SK-N-SH (cell line): ENCODE measurements at regions not wholly inside any gene's neighbourhood (a gene's known extent, or its start where the extent isn't known, plus 50 kb on each side); places are given as distances from the start of the nearest gene placed in this dataset.

ENCODE experiments used
- CTCF ChIA-PET: fragments of 300-600, 350-600 bp; formaldehyde crosslinking; extraction: SDS; loops from one replicate; lab custom pipeline; 2021; lab: Yijun Ruan, JAX
- POLR2A ChIA-PET: fragments of 350-600 bp; sonication (Branson Sonifier 250); formaldehyde crosslinking; extraction: SDS; loops from one replicate; lab custom pipeline; 2020; ENCODE audit warnings: antibody characterized with exemption, inconsistent platforms; lab: Yijun Ruan, JAX
- DNase-seq: peaks from one replicate; pipeline ENCODE4 v3.0.0; 2012
- H2AFZ ChIP-seq: fragments of 200-600 bp; sonication (generic); 2 replicates; pipeline ENCODE4 v1.8.1; 2016; ENCODE audit warnings: antibody characterized with exemption, mild to moderate bottlenecking, low read depth
- H3F3A ChIP-seq: fragments of 200-600 bp; sonication (generic); replicated peaks from 2 replicates; pipeline ENCODE3; 2016; ENCODE audit warnings: antibody characterized with exemption, mild to moderate bottlenecking; ENCODE audit not compliant: insufficient read depth
- H3K27ac ChIP-seq, 2 experiments: fragments of 200-500 bp in 1 of 2; fragments of 200-600 bp in 1 of 2; sonication (Bioruptor generic) in 1 of 2; sonication (generic), shearing (Covaris generic) in 1 of 2; 2 replicates each; pipeline versions ENCODE4 v1.5.1 to v1.6.1; 2014 to 2016; ENCODE audit warnings: low read depth in 2 of 2, inconsistent platforms in 1 of 2, low read length in 1 of 2, mild to moderate bottlenecking in 1 of 2, mixed read lengths in 1 of 2
- H3K27me3 ChIP-seq: fragments of 200-600 bp; sonication (generic), shearing (Covaris generic); 2 replicates; pipeline ENCODE4 v1.6.1; 2016; ENCODE audit warnings: mixed run types; ENCODE audit not compliant: insufficient read depth
- H3K36me3 ChIP-seq, 2 experiments: fragments of 200-500 bp in 1 of 2; fragments of 200-600 bp in 1 of 2; sonication (Bioruptor generic) in 1 of 2; sonication (generic) in 1 of 2; replicated peaks in 1 of 2; 2 replicates each; pipeline versions ENCODE3 to v1.5.1; 2014 to 2016; ENCODE audit warnings: low read length in 1 of 2, mild to moderate bottlenecking in 1 of 2; ENCODE audit not compliant: insufficient read depth in 2 of 2, control insufficient read depth in 1 of 2
- H3K4me1 ChIP-seq, 2 experiments: fragments of 200-500 bp in 1 of 2; fragments of 200-600 bp in 1 of 2; sonication (Bioruptor generic) in 1 of 2; sonication (generic), shearing (Covaris generic) in 1 of 2; 2 replicates each; pipeline versions ENCODE4 v1.5.1 to v1.6.1; 2014 to 2016; ENCODE audit warnings: low read depth in 1 of 2, low read length in 1 of 2, mixed run types in 1 of 2; ENCODE audit not compliant: insufficient read depth in 2 of 2, control insufficient read depth in 1 of 2
- H3K4me2 ChIP-seq: fragments of 200-600 bp; sonication (generic), shearing (Covaris generic); 2 replicates; pipeline ENCODE4 v1.6.1; 2017; ENCODE audit warnings: mixed run types
- H3K4me3 ChIP-seq, 2 experiments: fragments of 200-500 bp in 1 of 2; fragments of 200-600 bp in 1 of 2; sonication (Bioruptor generic) in 1 of 2; sonication (generic), shearing (Covaris generic) in 1 of 2; 2 replicates each; pipeline versions ENCODE4 v1.5.1 to v1.8.1; 2014 to 2016; ENCODE audit warnings: low read depth in 2 of 2, inconsistent platforms in 1 of 2, low read length in 1 of 2, mild to moderate bottlenecking in 1 of 2, mixed read lengths in 1 of 2, moderate library complexity in 1 of 2
- H3K79me2 ChIP-seq: fragments of 200-600 bp; sonication (generic); 2 replicates; pipeline ENCODE4 v1.8.1; 2017; ENCODE audit warnings: mild to moderate bottlenecking; ENCODE audit not compliant: insufficient read depth
- H3K9ac ChIP-seq: fragments of 200-600 bp; sonication (generic); 2 replicates; pipeline ENCODE4 v1.6.1; 2017; ENCODE audit warnings: mixed run types
- H3K9me2 ChIP-seq: fragments of 200-600 bp; sonication (generic); 2 replicates; pipeline ENCODE4 v1.6.1; 2017; ENCODE audit warnings: mixed run types
- H3K9me3 ChIP-seq: fragments of 200-600 bp; sonication (generic); 2 replicates; pipeline ENCODE4 v1.6.1; 2017; ENCODE audit warnings: mixed run types, mild to moderate bottlenecking, moderate library complexity
- H4K20me1 ChIP-seq: fragments of 200-600 bp; sonication (generic); 2 replicates; pipeline ENCODE4 v1.6.1; 2017; ENCODE audit warnings: mild to moderate bottlenecking, mixed run types; ENCODE audit not compliant: insufficient read depth
- CHD2 ChIP-seq: fragments of 150-350 bp; IDR thresholded peaks from 2 replicates; pipeline ENCODE4 v1.6.1; 2018; ENCODE audit warnings: low read length; ENCODE audit not compliant: partially characterized antibody
- ELF1 ChIP-seq: IDR thresholded peaks from 2 replicates; pipeline ENCODE4 v1.4.0; 2012
- EP300 ChIP-seq, 2 experiments: IDR thresholded peaks; 2 replicates each; pipeline versions ENCODE4 v1.4.0 to v1.6.1; 2012; ENCODE audit warnings: borderline replicate concordance in 1 of 2, low read depth in 1 of 2, low read length in 1 of 2
- FOSL2 ChIP-seq: IDR thresholded peaks from 2 replicates; pipeline ENCODE4 v1.4.0; 2012; ENCODE audit warnings: low read depth, mild to moderate bottlenecking, moderate library complexity, borderline replicate concordance
- GABPA ChIP-seq: IDR thresholded peaks from 2 replicates; pipeline ENCODE4 v1.4.0; 2012; ENCODE audit warnings: low read depth, mild to moderate bottlenecking
- GATA2 ChIP-seq: sonication (generic); formaldehyde crosslinking; IDR thresholded peaks from 2 replicates; pipeline ENCODE4 v1.5.0; 2020; ENCODE audit warnings: mild to moderate bottlenecking, missing genetic modification reagents
- MEF2A ChIP-seq: IDR thresholded peaks from 2 replicates; pipeline ENCODE4 v1.4.0; 2012; ENCODE audit warnings: low read depth, borderline replicate concordance
- MXI1 ChIP-seq: IDR thresholded peaks from 2 replicates; pipeline ENCODE4 v1.6.1; 2012; ENCODE audit warnings: mild to moderate bottlenecking, low read depth, low read length, improper control_type of control experiment
- NFIC ChIP-seq: IDR thresholded peaks from 2 replicates; pipeline ENCODE4 v1.4.0; 2012; ENCODE audit warnings: borderline replicate concordance
- NRF1 ChIP-seq: IDR thresholded peaks from 2 replicates; pipeline ENCODE4 v1.6.1; 2012; ENCODE audit warnings: low read depth, mild to moderate bottlenecking, low read length
- POLR2AphosphoS5 ChIP-seq: IDR thresholded peaks from 2 replicates; pipeline ENCODE4 v1.6.1; 2012; ENCODE audit warnings: low read depth, low read length
- RFX5 ChIP-seq: IDR thresholded peaks from 2 replicates; pipeline ENCODE4 v1.6.1; 2012; ENCODE audit warnings: mild to moderate bottlenecking, improper control_type of control experiment, low read length
- RXRA ChIP-seq: IDR thresholded peaks from 2 replicates; pipeline ENCODE4 v1.4.0; 2012; ENCODE audit warnings: low read depth, mild to moderate bottlenecking, borderline replicate concordance
- SIN3A ChIP-seq: IDR thresholded peaks from 2 replicates; pipeline ENCODE4 v1.6.1; 2012; ENCODE audit warnings: low read depth, mild to moderate bottlenecking, low read length, moderate library complexity, borderline replicate concordance
- TCF12 ChIP-seq: IDR thresholded peaks from 2 replicates; pipeline ENCODE4 v1.4.0; 2012
- YY1 ChIP-seq: IDR thresholded peaks from 2 replicates; pipeline ENCODE4 v1.4.0; 2012; ENCODE audit warnings: low read depth, mild to moderate bottlenecking
- WGBS: methylation state at CpG from one replicate; pipeline ENCODE4 v1.1.6; 2017; ENCODE audit warnings: low lambda C conversion rate; 5-methylcytosine and 5-hydroxymethylcytosine counted together
- TF ChIP-seq, protein P1 (sequence below): fragments of 150-350 bp; IDR thresholded peaks from 2 replicates; pipeline ENCODE4 v1.6.1; 2016; ENCODE audit warnings: mild to moderate bottlenecking, low read depth, low read length
- TF ChIP-seq, protein P2 (sequence below): IDR thresholded peaks from 2 replicates; pipeline ENCODE4 v1.4.0; 2012; ENCODE audit warnings: low read depth, borderline replicate concordance
- TF ChIP-seq, protein P3 (sequence below): IDR thresholded peaks from 2 replicates; pipeline ENCODE4 v1.4.0; 2012; ENCODE audit warnings: low read depth
- TF ChIP-seq, protein P4 (sequence below): IDR thresholded peaks from 2 replicates; pipeline ENCODE4 v1.6.1; 2012; ENCODE audit warnings: mild to moderate bottlenecking, low read depth, low read length, moderate library complexity

DNA sequence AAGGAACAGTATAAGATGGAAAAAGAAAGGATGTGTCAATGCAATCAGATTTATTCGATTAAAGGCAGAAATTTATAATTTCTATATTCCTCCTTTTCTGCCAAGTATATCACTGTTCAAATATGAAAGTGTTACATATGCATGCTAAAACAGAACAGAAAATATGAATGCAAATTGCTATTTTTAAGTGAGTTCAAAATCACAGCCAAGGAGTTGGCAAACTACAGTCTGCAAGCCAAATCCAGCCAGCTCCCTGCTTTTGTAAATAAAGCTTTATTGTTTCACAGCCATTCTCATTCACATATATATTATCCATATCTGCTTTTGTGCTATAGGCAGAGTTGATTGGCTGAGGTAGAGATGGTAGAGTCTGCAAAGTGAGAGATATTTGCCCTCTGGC, 747.2 kb downstream of the ANKRD7 start:
- Histone ChIP-seq H3K9ac (no peak overlapping the region), H3K9me3 (no peaks in the 10 kb centered on the region), H3K4me1 (no peaks in the 10 kb centered on the region), H3K36me3 (no peaks in the 10 kb centered on the region), H2AFZ (no peak overlapping the region), H3K27ac (no peak overlapping the region), H3K9me2 (no peaks in the 10 kb centered on the region), H3K4me2 (no peak overlapping the region), H3K4me3 (no peak overlapping the region), H3K79me2 (no peaks in the 10 kb centered on the region), H4K20me1 (no peaks in the 10 kb centered on the region), H3F3A (no peaks in the 10 kb centered on the region), H3K27me3 (no peaks in the 10 kb centered on the region)
- DNase-seq: no peak
- 20% methylated on average over 1 of the region's 1 CpG for WGBS
- TF ChIP-seq, protein P1, sequence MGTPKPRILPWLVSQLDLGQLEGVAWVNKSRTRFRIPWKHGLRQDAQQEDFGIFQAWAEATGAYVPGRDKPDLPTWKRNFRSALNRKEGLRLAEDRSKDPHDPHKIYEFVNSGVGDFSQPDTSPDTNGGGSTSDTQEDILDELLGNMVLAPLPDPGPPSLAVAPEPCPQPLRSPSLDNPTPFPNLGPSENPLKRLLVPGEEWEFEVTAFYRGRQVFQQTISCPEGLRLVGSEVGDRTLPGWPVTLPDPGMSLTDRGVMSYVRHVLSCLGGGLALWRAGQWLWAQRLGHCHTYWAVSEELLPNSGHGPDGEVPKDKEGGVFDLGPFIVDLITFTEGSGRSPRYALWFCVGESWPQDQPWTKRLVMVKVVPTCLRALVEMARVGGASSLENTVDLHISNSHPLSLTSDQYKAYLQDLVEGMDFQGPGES: no peak
- TF ChIP-seq, protein P2, sequence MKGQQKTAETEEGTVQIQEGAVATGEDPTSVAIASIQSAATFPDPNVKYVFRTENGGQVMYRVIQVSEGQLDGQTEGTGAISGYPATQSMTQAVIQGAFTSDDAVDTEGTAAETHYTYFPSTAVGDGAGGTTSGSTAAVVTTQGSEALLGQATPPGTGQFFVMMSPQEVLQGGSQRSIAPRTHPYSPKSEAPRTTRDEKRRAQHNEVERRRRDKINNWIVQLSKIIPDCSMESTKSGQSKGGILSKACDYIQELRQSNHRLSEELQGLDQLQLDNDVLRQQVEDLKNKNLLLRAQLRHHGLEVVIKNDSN: no peak
- no peak for TF ChIP-seq ELF1
- TF ChIP-seq EP300 (IDR thresholded peaks at IDR 0.05; ENCODE audit: borderline replicate concordance in 1 of 2, low read depth in 1 of 2, low read length in 1 of 2): no peak
- no peak for TF ChIP-seq SIN3A
- ChIA-PET POLR2A (no interaction called here), CTCF (interaction anchor here (1.0 to 1.1 kb wide), 3 partner anchors 10 to 229 kb away, joined by 3 read pairs; no protein-coding TSS in a partner anchor)

DNA sequence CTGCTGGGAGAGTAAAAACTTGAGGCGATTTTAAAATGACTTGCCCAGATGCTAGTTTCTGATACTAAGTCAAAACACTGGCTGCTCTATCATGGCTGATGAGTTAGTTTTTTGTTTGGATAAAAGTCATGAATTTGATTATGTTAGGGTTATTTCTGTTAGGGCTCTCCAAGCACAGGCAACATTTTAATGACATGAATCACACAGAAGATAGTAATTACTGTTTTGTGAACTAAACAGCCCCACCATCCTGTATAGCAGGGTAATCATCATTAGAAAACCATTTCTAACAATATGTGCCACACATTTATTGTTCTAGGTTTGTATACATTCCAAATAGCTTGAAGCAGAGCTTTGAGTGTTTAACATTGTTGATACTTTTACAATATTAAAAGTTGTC, 750.3 kb downstream of the ANKRD7 start:
- DNase-seq: no peak
- H3K9ac ChIP-seq: no peak overlapping the region
- POLR2A ChIA-PET: no interaction called here
- no peaks in the 10 kb centered on the region for H3K9me2 ChIP-seq
- no peaks in the 10 kb centered on the region for H3K36me3 ChIP-seq
- H3K4me3 ChIP-seq: no peak overlapping the region
- H3K9me3 ChIP-seq: no peaks in the 10 kb centered on the region
- H3K27me3 ChIP-seq: no peaks in the 10 kb centered on the region
- H3K4me1 ChIP-seq: no peaks in the 10 kb centered on the region
- CTCF ChIA-PET: interaction anchor here (0.9 to 1.0 kb wide), 2 partner anchors 294 to 622 kb away, joined by 3 to 5 read pairs; no protein-coding TSS in a partner anchor
- H3K4me2 ChIP-seq: no peak overlapping the region
- no peak overlapping the region for H2AFZ ChIP-seq
- no peaks in the 10 kb centered on the region for H4K20me1 ChIP-seq
- H3K27ac ChIP-seq: no peak overlapping the region
- no peak for TF ChIP-seq MEF2A
- TF ChIP-seq, protein P1: no peak
- no peak for TF ChIP-seq MXI1
- TF ChIP-seq CHD2: no peak
- TF ChIP-seq RFX5: no peak
- TF ChIP-seq, protein P3, sequence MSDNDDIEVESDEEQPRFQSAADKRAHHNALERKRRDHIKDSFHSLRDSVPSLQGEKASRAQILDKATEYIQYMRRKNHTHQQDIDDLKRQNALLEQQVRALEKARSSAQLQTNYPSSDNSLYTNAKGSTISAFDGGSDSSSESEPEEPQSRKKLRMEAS: no peak
- TF ChIP-seq, protein P2: no peak
- TF ChIP-seq TCF12: no peak
- TF ChIP-seq GABPA: no peak
- no peak for TF ChIP-seq POLR2AphosphoS5
- TF ChIP-seq GATA2: no peak
- TF ChIP-seq YY1: no peak
- TF ChIP-seq, protein P4, sequence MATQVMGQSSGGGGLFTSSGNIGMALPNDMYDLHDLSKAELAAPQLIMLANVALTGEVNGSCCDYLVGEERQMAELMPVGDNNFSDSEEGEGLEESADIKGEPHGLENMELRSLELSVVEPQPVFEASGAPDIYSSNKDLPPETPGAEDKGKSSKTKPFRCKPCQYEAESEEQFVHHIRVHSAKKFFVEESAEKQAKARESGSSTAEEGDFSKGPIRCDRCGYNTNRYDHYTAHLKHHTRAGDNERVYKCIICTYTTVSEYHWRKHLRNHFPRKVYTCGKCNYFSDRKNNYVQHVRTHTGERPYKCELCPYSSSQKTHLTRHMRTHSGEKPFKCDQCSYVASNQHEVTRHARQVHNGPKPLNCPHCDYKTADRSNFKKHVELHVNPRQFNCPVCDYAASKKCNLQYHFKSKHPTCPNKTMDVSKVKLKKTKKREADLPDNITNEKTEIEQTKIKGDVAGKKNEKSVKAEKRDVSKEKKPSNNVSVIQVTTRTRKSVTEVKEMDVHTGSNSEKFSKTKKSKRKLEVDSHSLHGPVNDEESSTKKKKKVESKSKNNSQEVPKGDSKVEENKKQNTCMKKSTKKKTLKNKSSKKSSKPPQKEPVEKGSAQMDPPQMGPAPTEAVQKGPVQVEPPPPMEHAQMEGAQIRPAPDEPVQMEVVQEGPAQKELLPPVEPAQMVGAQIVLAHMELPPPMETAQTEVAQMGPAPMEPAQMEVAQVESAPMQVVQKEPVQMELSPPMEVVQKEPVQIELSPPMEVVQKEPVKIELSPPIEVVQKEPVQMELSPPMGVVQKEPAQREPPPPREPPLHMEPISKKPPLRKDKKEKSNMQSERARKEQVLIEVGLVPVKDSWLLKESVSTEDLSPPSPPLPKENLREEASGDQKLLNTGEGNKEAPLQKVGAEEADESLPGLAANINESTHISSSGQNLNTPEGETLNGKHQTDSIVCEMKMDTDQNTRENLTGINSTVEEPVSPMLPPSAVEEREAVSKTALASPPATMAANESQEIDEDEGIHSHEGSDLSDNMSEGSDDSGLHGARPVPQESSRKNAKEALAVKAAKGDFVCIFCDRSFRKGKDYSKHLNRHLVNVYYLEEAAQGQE: no peak
- TF ChIP-seq NRF1: no peak
- TF ChIP-seq FOSL2: no peak
- TF ChIP-seq RXRA: no peak
- no peak for TF ChIP-seq NFIC
- H3K79me2 ChIP-seq: no peaks in the 10 kb centered on the region
- H3F3A ChIP-seq: no peaks in the 10 kb centered on the region
- 13% methylated on average over 1 of the region's 1 CpG for WGBS
